ENCODE measurements at regions not wholly inside any gene's neighbourhood (a gene's known extent, or its start where the extent isn't known, plus 50 kb on each side); places are given as distances from the start of the nearest gene placed in this dataset.

DNA sequence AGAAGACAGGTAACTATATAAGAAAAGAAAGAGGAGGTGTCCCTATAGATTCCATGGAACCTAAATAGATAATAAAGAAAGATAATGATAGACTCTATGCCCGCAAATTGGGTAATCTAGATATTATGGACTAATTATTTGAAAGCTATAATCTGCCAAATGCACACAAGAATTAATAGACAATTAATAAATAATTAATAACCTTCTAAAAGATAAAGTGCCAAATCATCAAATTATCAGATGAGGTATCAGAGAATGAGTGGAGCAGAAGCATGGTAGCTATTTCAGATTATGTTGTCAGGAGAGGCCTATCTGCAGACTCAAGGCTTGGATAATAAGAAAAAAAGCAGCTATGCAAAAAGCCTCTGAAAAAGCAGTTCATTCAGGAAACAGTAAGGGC lies 1120.8 kb downstream of the PLA2G4A start:
- H3K4me3 Mint-ChIP-seq (ENCODE audit: low read depth): no peak overlapping the region
- H3K27me3 Mint-ChIP-seq: no peaks in the 10 kb centered on the region
- peaks cover 2% of the 10 kb centered on the region for H3K36me3 Mint-ChIP-seq (ENCODE audit: insufficient read depth)
- no peak for DNase-seq (ENCODE audit: low spot score, unreplicated experiment)
- H3K4me1 Mint-ChIP-seq (ENCODE audit: low read depth): no peaks in the 10 kb centered on the region
- no peak for TF ChIP-seq CTCF (IDR thresholded peaks at IDR 0.05; ENCODE audit: unreplicated experiment)
- H3K9me3 Mint-ChIP-seq (ENCODE audit: low read depth): peaks cover 30% of the 10 kb centered on the region
- no peak overlapping the region for H3K27ac Mint-ChIP-seq

DNA sequence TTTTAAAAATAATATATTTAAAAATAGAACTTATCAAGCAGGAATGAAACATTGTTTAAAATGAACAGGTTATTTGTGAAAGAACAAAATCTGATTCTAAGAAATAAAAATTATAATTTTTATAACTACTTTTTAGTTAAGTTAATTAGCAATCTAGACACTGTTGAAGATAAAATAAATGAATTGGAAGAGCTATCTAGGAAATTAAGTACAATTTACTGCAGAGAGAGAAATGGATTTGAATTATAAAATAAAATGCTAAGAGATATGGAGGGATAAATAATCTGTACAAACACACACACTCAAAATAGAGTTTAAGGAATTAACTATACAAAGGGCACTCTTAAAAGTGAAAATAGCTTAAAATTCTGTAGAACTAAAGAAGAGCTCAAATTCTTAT lies 1123.1 kb downstream of the PLA2G4A start:
- peaks cover 2% of the 10 kb centered on the region for H3K36me3 Mint-ChIP-seq (ENCODE audit: insufficient read depth)
- H3K4me1 Mint-ChIP-seq (ENCODE audit: low read depth): peaks cover 1% of the 10 kb centered on the region
- peaks cover 29% of the 10 kb centered on the region for H3K9me3 Mint-ChIP-seq (ENCODE audit: low read depth)
- TF ChIP-seq CTCF (IDR thresholded peaks at IDR 0.05; ENCODE audit: unreplicated experiment): no peak
- DNase-seq (ENCODE audit: low spot score, unreplicated experiment): no peak
- no peak overlapping the region for H3K4me3 Mint-ChIP-seq (ENCODE audit: low read depth)
- H3K27me3 Mint-ChIP-seq: no peaks in the 10 kb centered on the region
- H3K27ac Mint-ChIP-seq: no peak overlapping the region

GRCh38 chr1:187952446-187952845 lies 1123.7 kb downstream of the PLA2G4A start:
- no peak for DNase-seq (ENCODE audit: low spot score, unreplicated experiment)
- Mint-ChIP-seq H3K9me3 (ENCODE audit: low read depth) (peaks cover 25% of the 10 kb centered on the region), H3K36me3 (ENCODE audit: insufficient read depth) (no peaks in the 10 kb centered on the region), H3K4me3 (ENCODE audit: low read depth) (no peak overlapping the region), H3K4me1 (ENCODE audit: low read depth) (peaks cover 1% of the 10 kb centered on the region), H3K27me3 (no peaks in the 10 kb centered on the region), H3K27ac (no peak overlapping the region)
- TF ChIP-seq CTCF (IDR thresholded peaks at IDR 0.05; ENCODE audit: unreplicated experiment): no peak

- Mint-ChIP-seq H3K36me3 (ENCODE audit: insufficient read depth) (no peaks in the 10 kb centered on the region), H3K27ac (no peak overlapping the region), H3K4me3 (ENCODE audit: low read depth) (no peak overlapping the region), H3K27me3 (no peaks in the 10 kb centered on the region), H3K9me3 (ENCODE audit: low read depth) (peaks cover 16% of the 10 kb centered on the region), H3K4me1 (ENCODE audit: low read depth) (peaks cover 13% of the 10 kb centered on the region)
- DNase-seq (ENCODE audit: low spot score, unreplicated experiment): no peak
- TF ChIP-seq CTCF (IDR thresholded peaks at IDR 0.05; ENCODE audit: unreplicated experiment): no peak
Measured at GRCh38 chr1:187956975-187957374, 1128.2 kb downstream of the PLA2G4A start.

DNA sequence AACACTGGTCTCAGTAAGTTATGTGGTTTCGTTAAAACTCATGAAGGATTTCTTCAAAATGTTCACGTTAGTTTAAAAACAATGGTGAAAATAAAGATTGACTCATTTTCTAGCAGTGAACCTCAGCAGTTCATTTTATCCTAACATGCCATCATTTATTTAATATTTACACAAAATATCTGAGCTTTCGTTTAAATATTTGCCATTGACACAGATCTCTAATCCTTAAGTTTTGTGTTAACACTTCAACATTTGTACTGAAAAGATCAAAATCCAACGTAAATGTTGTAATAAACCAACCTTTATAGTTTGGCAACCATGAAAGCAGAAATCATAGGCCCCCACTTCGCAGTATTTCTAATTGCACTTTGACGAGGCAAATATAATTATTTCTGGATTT lies 1129.5 kb downstream of the PLA2G4A start:
- no peak for DNase-seq (ENCODE audit: low spot score, unreplicated experiment)
- H3K4me3 Mint-ChIP-seq (ENCODE audit: low read depth): no peak overlapping the region
- no peak overlapping the region for H3K27ac Mint-ChIP-seq
- H3K27me3 Mint-ChIP-seq: no peaks in the 10 kb centered on the region
- H3K9me3 Mint-ChIP-seq (ENCODE audit: low read depth): peaks cover 7% of the 10 kb centered on the region
- no peaks in the 10 kb centered on the region for H3K36me3 Mint-ChIP-seq (ENCODE audit: insufficient read depth)
- no peak for TF ChIP-seq CTCF (IDR thresholded peaks at IDR 0.05; ENCODE audit: unreplicated experiment)
- H3K4me1 Mint-ChIP-seq (ENCODE audit: low read depth): peaks cover 13% of the 10 kb centered on the region

Data from progenitor cell of endocrine pancreas (in vitro differentiated cells).